Kidney epithelial cell (primary cell): ENCODE measurements at regions not wholly inside any gene's neighbourhood (a gene's known extent, or its start where the extent isn't known, plus 50 kb on each side); places are given as distances from the start of the nearest gene placed in this dataset.

Experiments used
- DNase-seq: peaks from one replicate; pipeline ENCODE4 v3.0.0-alpha.2; 2010; ENCODE audit warnings: low read depth
- H3K27me3 ChIP-seq: 2 replicates; pipeline ENCODE4 v1.6.0; 2011; ENCODE audit warnings: low read length; ENCODE audit not compliant: control insufficient read depth, insufficient read depth
- H3K36me3 ChIP-seq: 2 replicates; pipeline ENCODE4 v1.5.1; 2011; ENCODE audit warnings: low read length; ENCODE audit not compliant: control insufficient read depth, insufficient read depth
- H3K4me3 ChIP-seq: 2 replicates; pipeline ENCODE4 v1.5.1; 2011; ENCODE audit warnings: low read depth, mild to moderate bottlenecking, control low read depth, low read length
- CTCF ChIP-seq: IDR thresholded peaks from 2 replicates; pipeline ENCODE4 v1.5.1; 2011; ENCODE audit warnings: mild to moderate bottlenecking, moderate library complexity, low read length, control low read depth, inconsistent platforms; ENCODE audit not compliant: insufficient read depth, poor library complexity, severe bottlenecking

- Histone ChIP-seq H3K36me3 (no peaks in the 10 kb centered on the region), H3K27me3 (no peaks in the 10 kb centered on the region), H3K4me3 (no peak overlapping the region)
- DNase-seq = no peak
- no peak for TF ChIP-seq CTCF
These were observed 242.3 kb downstream of the TEX29 start for GRCh38 chr13:111562716-111563115.

GRCh38 chr13:111564606-111565005, 244.2 kb downstream of the TEX29 start:
- H3K27me3 ChIP-seq = no peaks in the 10 kb centered on the region
- TF ChIP-seq CTCF = no peak

GRCh38 chr13:111565400-111565799, 245.0 kb downstream of the TEX29 start:
- TF ChIP-seq CTCF = no peak
- no peak overlapping the region for H3K4me3 ChIP-seq
- H3K27me3 ChIP-seq = no peaks in the 10 kb centered on the region
- DNase-seq = no peak
- no peaks in the 10 kb centered on the region for H3K36me3 ChIP-seq

More at GRCh38 chr13:111564606-111565005, 244.2 kb downstream of the TEX29 start:
- H3K4me3 ChIP-seq = no peak overlapping the region
- no peaks in the 10 kb centered on the region for H3K36me3 ChIP-seq
- DNase-seq = no peak

- no peak for DNase-seq
- no peak for TF ChIP-seq CTCF
- H3K4me3 ChIP-seq = no peak overlapping the region
- H3K36me3 ChIP-seq = no peaks in the 10 kb centered on the region
- no peaks in the 10 kb centered on the region for H3K27me3 ChIP-seq
These were observed 246.1 kb downstream of the TEX29 start for GRCh38 chr13:111566567-111566966.

- Histone ChIP-seq H3K27me3 (no peaks in the 10 kb centered on the region), H3K36me3 (no peaks in the 10 kb centered on the region), H3K4me3 (no peak overlapping the region)
- DNase-seq = no peak
- TF ChIP-seq CTCF = no peak
These were observed 247.2 kb downstream of the TEX29 start for GRCh38 chr13:111567637-111568036.

GRCh38 chr13:111568290-111568689, 247.8 kb downstream of the TEX29 start:
- Histone ChIP-seq H3K4me3 (no peak overlapping the region), H3K27me3 (no peaks in the 10 kb centered on the region), H3K36me3 (no peaks in the 10 kb centered on the region)
- TF ChIP-seq CTCF = no peak
- no peak for DNase-seq
